Muscle of back (tissue), 3 donors: ENCODE measurements at regions not wholly inside any gene's neighbourhood (a gene's known extent, or its start where the extent isn't known, plus 50 kb on each side); places are given as distances from the start of the nearest gene placed in this dataset.
"Not testable (repeated sequence)": the region's sequence is repeated elsewhere in the genome, so short reads cannot be mapped to it uniquely, and the experiment has no call there.

ENCODE experiments used
- DNase-seq, 3 donors: peaks; one replicate each; pipeline versions ENCODE4 v3.0.0 to v3.0.0-alpha.2; 2013

- peak in 1 of 3 donors; percentile 43 for DNase-seq
Measured at GRCh38 chr6:40887079-40887791, 151.8 kb downstream of the UNC5CL start.

DNA sequence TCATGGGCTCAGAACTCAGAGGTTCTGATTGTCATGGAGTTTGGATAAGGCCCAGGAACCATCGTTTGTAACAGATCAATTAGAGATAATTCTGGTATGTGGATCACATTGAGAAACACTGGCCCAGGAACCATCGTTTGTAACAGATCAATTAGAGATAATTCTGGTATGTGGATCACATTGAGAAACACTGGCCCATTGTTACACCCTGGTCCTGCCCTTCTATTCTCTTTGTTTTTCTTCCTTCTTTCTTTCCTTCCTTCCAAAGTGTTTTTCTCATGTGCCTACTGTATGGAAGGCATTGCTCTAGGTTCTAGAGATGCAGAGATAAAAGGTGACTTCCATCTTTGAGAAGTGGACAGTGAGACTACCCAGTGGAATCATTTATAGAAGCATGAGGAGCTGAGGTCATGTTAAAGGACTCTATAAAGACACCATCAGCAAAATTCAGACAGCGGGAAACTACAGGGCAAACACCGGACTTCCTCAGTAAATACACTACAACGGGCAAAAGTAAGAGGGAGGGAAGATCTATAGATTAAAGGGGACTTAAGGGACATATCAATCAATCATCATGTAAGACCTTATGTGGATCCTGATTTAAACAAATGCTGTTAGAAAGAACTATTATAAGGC, 153.8 kb downstream of the UNC5CL start:
- no peak for DNase-seq

DNA sequence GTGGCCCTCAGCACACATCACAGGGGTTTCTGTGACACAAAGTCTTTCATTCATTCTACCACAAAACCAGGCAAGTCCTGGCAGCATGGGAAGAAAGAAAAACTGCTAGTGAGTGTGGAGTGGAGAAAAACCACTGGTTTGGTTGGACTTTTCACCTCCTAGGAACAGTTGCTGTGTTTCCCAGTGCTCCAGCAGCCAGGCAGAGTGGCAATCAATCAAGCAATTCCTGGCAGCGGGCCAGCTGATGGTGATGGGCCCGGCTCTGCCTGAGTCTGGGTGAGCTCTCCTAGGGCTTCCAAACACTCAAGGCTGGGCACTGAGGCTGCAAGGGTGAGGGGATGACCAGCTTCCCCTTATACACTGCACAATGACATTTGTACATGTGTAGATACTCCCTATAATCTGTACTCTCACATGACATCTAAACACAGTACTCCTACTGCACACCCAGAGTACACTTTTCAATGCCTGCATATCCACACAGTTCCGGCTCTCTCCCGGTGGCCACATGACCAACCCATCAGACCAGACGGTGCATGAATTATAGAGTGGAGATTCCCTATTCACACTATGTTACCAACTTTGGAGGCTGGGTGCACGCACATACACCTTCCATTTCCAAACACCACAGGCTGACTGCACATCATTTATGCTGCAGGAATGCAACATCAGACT, 156.6 kb downstream of the UNC5CL start:
- DNase-seq: no peak

GRCh38 chr6:40881501-40881900, 157.5 kb downstream of the UNC5CL start:
- no peak for DNase-seq

DNA sequence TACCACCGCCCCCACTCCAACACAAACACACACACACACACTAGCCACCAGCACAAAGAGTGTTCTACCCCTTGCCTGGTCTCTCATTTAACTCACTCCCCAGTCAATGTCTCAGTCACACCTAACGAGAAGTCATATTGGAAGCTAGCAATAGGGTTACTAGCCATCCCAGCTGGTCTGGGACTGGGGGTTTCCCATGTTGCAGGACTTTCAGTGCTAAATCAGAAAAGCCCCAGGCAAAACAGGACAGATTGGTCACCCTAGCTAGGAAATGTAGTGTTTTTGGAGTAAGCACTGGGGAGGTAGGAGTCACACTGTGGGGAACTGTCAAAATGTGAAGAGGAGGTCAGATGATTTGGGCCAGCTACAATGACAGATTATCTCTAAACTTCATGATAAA, 158.1 kb downstream of the UNC5CL start:
- no peak for DNase-seq

GRCh38 chr6:40879169-40879568, 159.9 kb downstream of the UNC5CL start:
- no peak for DNase-seq

GRCh38 chr6:40877362-40877761, 161.7 kb downstream of the UNC5CL start:
- DNase-seq: no peak

GRCh38 chr6:40876336-40876735, 162.7 kb downstream of the UNC5CL start:
- no peak for DNase-seq

GRCh38 chr6:40874495-40874894, 164.5 kb downstream of the UNC5CL start:
- DNase-seq: no peak

DNA sequence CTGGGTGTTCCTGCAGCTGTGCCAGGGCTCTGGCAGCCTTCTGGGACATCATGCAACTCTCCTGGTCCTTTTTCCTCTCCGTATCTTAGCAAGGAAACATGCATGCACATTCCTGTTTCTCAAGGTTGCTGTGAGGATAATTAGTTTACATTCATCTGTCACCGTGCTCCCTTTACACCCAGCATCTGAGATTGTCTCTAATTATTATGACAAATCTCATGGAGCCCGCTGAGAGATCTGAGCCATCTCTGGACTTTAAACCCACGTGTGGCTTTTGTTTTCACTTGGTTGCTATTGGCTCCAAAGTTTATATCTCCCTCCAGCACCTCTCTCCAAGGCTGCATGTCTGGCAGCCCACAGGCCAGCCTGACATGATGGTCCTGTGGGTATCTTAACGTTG, 167.6 kb downstream of the UNC5CL start:
- DNase-seq: no peak

DNA sequence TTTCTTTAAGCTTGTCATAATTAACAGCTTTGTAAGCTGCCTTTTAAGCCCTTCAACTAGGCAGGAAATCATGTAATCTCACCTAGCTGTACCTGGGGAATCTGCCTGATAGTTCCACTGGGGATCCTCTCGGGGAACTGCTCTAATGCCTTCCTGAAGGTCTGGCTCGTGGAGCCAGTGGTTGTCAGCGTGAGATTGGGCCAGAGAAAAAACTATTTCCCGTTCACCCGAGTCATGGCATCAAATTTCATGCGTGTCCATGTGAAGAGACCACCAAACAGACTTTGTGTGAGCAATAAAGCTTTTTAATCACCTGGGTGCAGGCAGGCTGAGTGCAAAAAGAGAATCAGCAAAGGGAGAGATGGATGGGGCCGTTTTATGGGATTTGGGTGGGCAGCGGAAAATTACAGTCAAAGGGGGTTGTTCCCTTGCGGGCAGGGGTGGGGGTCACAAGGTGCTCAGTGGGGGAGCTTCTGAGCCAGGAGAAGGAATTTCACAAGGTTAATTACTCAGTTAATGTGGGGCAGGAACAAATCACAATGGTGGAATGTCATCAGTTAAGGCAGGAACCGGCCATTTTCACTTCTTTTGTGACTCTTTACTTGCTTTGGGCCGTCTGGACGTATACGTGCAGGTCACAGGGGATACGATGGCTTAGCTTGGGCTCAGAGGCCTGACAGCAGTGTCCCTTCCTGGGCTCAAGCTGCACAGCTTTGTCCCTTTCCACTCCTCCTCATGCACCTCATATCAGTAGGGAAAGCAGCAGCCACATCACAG, 170.7 kb downstream of the UNC5CL start:
- DNase-seq: not testable (repeated sequence)

GRCh38 chr6:40867527-40867926, 171.5 kb downstream of the UNC5CL start:
- DNase-seq: not testable (repeated sequence)

GRCh38 chr6:40865259-40865658, 173.8 kb downstream of the UNC5CL start:
- not testable (repeated sequence) for DNase-seq

- no peak for DNase-seq
Measured at GRCh38 chr6:40860443-40860842, 178.6 kb downstream of the UNC5CL start.

DNA sequence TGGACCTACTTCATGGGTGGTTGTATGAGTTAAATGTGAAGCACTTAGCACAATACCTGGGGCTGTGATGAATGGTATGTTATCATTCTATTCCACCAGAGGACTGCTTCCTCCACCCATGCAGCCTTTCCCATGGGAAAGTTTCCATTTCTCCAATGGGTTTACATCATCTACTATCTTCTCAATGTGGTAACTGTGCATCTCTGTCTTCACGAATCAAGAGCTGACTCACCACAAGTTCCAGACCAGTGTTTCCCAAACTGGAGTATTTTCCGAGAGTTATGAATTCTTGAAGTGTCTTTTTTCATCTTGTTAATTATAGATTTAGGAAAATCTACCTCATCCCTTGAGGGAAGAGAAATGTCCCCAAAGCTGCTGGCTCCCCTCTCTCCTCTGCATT, 182.8 kb downstream of the UNC5CL start:
- no peak for DNase-seq

- no peak for DNase-seq
Measured at GRCh38 chr6:40855168-40855880, 183.7 kb downstream of the UNC5CL start.

DNA sequence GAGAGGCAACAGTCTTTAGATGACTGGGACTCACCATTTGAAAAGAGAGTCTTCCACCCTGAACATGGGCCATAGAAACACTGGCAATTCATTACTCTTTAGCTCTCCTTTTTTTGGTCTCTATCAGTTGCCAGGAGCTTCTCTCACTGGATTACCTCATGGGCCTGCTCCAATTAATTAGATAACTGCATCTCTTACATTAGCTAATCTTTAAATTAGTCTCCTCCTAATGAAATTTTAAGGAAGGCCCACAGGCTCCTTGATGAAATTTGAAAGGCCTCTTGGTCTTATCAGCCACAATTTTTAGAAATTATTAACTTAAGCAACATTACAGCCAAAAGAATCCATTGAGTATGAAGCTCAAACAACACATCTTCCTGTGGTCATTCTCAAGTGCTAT, 184.4 kb downstream of the UNC5CL start:
- no peak for DNase-seq

DNA sequence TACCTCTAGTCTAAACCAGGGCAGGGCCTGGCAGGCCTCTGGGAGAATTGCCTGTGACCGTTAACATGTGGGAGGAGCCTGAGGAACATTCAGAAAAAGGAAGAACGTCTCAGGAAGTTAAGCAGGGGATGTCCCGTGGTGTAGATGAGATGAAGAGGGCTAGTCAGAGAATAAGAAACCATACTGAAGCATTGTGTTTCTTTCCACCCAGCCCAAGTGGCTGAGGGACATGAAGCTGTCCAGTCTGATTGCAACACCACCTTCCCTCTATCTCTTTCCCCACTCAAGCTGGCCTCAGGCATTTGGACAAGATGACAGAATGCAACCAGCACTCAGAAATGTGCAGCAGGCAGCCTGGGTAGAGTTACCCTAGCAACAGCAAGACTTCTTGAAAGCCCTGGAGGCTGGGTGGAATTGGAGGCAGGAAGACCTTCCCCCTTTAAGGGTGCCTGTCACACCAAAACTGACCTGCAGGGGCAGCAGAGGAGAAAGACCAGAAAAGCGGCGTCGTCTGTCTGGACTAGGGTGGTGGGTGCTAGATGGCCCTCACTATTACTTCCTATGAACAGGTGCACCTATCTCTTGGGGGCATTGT, 186.1 kb downstream of the UNC5CL start:
- no peak for DNase-seq

- DNase-seq: no peak
Measured at GRCh38 chr6:40849546-40849945, 189.5 kb downstream of the UNC5CL start.

- DNase-seq: no peak
Measured at GRCh38 chr6:40848868-40849514, 190.0 kb downstream of the UNC5CL start.

DNA sequence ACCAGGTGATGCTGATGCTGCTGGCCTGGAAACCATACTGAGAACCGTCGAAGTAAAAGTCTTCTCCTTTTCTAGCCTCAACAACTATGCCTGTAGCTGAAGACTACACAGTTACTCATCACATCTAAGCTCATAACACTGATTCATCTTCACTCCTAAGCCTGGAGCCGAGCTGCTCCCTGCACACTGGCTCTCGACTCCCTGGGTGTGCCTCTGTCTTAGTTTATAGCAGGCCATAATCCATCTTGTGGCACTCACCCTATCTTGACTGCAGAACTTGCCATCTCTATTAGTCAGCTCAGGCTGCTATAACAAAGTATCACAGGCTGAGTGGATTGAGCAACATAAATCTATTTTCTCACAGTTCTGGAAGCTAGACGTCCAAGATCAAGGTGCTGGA, 191.0 kb downstream of the UNC5CL start:
- DNase-seq: no peak
